ENCODE measurements at regions not wholly inside any gene's neighbourhood (a gene's known extent, or its start where the extent isn't known, plus 50 kb on each side); places are given as distances from the start of the nearest gene placed in this dataset.

- Histone ChIP-seq H2AK5ac (ENCODE audit: low read length, severe bottlenecking) (peak overlapping the region; percentile 89), H3K4ac (ENCODE audit: low read depth in 1 of 2, low read length in 2 of 2) (no peak overlapping the region), H2BK12ac (ENCODE audit: low read length in 2 of 2) (no peak overlapping the region), H4K91ac (ENCODE audit: low read length) (no peak overlapping the region), H3K4me2 (ENCODE audit: low read length, poor library complexity, severe bottlenecking) (no peak overlapping the region), H2BK120ac (ENCODE audit: low read depth, low read length) (no peak overlapping the region), H3K14ac (ENCODE audit: low read length in 2 of 2) (no peak overlapping the region), H3K36me3 (ENCODE audit: control insufficient read depth in 1 of 2, insufficient read depth in 2 of 2, low read depth in 1 of 2, low read length in 2 of 2) (no peaks in the 10 kb centered on the region), H2AFZ (ENCODE audit: low read depth, low read length) (no peak overlapping the region), H3K18ac (ENCODE audit: low read depth in 1 of 2, low read length in 2 of 2) (no peak overlapping the region), H3K9ac (ENCODE audit: low read length) (no peak overlapping the region), H3K23ac (ENCODE audit: low read length in 2 of 2) (no peak overlapping the region), H3K4me1 (ENCODE audit: control insufficient read depth, insufficient read depth, low read depth, low read length) (no peaks in the 10 kb centered on the region), H3K4me3 (ENCODE audit: insufficient read depth in 1 of 2, low read depth in 1 of 2, low read length in 2 of 2) (no peak overlapping the region), H3K27me3 (ENCODE audit: control insufficient read depth in 1 of 2, insufficient read depth in 1 of 2, low read length in 2 of 2) (no peaks in the 10 kb centered on the region), H4K8ac (ENCODE audit: low read length) (no peak overlapping the region), H2BK5ac (ENCODE audit: low read depth, low read length, poor library complexity, severe bottlenecking) (no peak overlapping the region), H2BK15ac (ENCODE audit: low read depth, poor library complexity, severe bottlenecking) (no peak overlapping the region), H3K79me1 (replicated peaks; ENCODE audit: low read length, poor library complexity, severe bottlenecking) (no peaks in the 10 kb centered on the region), H3K9me3 (ENCODE audit: control insufficient read depth, low read length) (no peaks in the 10 kb centered on the region), H3K27ac (ENCODE audit: low read length, poor library complexity, severe bottlenecking) (no peak overlapping the region)
- WGBS = no CpG with 5 or more reads among the region's 1 CpG
- DNase-seq = no peak
These were observed 440.0 kb downstream of the PDCD6IP start for GRCh38 chr3:34238407-34238806.

GRCh38 chr3:34239287-34239686 is 440.9 kb downstream of the PDCD6IP start:
- Histone ChIP-seq H3K9ac (ENCODE audit: low read length) (no peak overlapping the region), H2BK12ac (ENCODE audit: low read length in 2 of 2) (no peak overlapping the region), H3K4me2 (ENCODE audit: low read length, poor library complexity, severe bottlenecking) (no peak overlapping the region), H2AFZ (ENCODE audit: low read depth, low read length) (no peak overlapping the region), H3K4me3 (ENCODE audit: insufficient read depth in 1 of 2, low read depth in 1 of 2, low read length in 2 of 2) (no peak overlapping the region), H3K36me3 (ENCODE audit: control insufficient read depth in 1 of 2, insufficient read depth in 2 of 2, low read depth in 1 of 2, low read length in 2 of 2) (no peaks in the 10 kb centered on the region), H4K8ac (ENCODE audit: low read length) (no peak overlapping the region), H2AK5ac (ENCODE audit: low read length, severe bottlenecking) (no peak overlapping the region), H2BK120ac (ENCODE audit: low read depth, low read length) (no peak overlapping the region), H3K79me1 (replicated peaks; ENCODE audit: low read length, poor library complexity, severe bottlenecking) (no peaks in the 10 kb centered on the region), H3K4me1 (ENCODE audit: control insufficient read depth, insufficient read depth, low read depth, low read length) (no peaks in the 10 kb centered on the region), H3K4ac (ENCODE audit: low read depth in 1 of 2, low read length in 2 of 2) (no peak overlapping the region), H2BK15ac (ENCODE audit: low read depth, poor library complexity, severe bottlenecking) (no peak overlapping the region), H3K14ac (ENCODE audit: low read length in 2 of 2) (no peak overlapping the region), H3K27ac (ENCODE audit: low read length, poor library complexity, severe bottlenecking) (no peak overlapping the region), H4K91ac (ENCODE audit: low read length) (no peak overlapping the region), H2BK5ac (ENCODE audit: low read depth, low read length, poor library complexity, severe bottlenecking) (no peak overlapping the region), H3K9me3 (ENCODE audit: control insufficient read depth, low read length) (no peaks in the 10 kb centered on the region), H3K18ac (ENCODE audit: low read depth in 1 of 2, low read length in 2 of 2) (no peak overlapping the region), H3K27me3 (ENCODE audit: control insufficient read depth in 1 of 2, insufficient read depth in 1 of 2, low read length in 2 of 2) (no peaks in the 10 kb centered on the region), H3K23ac (ENCODE audit: low read length in 2 of 2) (no peak overlapping the region)
- DNase-seq = no peak
- 95% methylated on average over 3 of the region's 4 CpGs for WGBS

GRCh38 chr3:34239875-34240274 is 441.4 kb downstream of the PDCD6IP start:
- no peak overlapping the region for H3K27ac ChIP-seq (ENCODE audit: low read length, poor library complexity, severe bottlenecking)
- no peak overlapping the region for H3K14ac ChIP-seq (ENCODE audit: low read length in 2 of 2)
- DNase-seq = no peak
- no peak overlapping the region for H3K4me2 ChIP-seq (ENCODE audit: low read length, poor library complexity, severe bottlenecking)
- no peak overlapping the region for H4K91ac ChIP-seq (ENCODE audit: low read length)
- no peaks in the 10 kb centered on the region for H3K4me1 ChIP-seq (ENCODE audit: control insufficient read depth, insufficient read depth, low read depth, low read length)
- no peaks in the 10 kb centered on the region for H3K36me3 ChIP-seq (ENCODE audit: control insufficient read depth in 1 of 2, insufficient read depth in 2 of 2, low read depth in 1 of 2, low read length in 2 of 2)
- no peaks in the 10 kb centered on the region for H3K79me1 ChIP-seq (replicated peaks; ENCODE audit: low read length, poor library complexity, severe bottlenecking)
- no peak overlapping the region for H3K4me3 ChIP-seq (ENCODE audit: insufficient read depth in 1 of 2, low read depth in 1 of 2, low read length in 2 of 2)
- no peak overlapping the region for H2AK5ac ChIP-seq (ENCODE audit: low read length, severe bottlenecking)
- H3K9me3 ChIP-seq (ENCODE audit: control insufficient read depth, low read length) = no peaks in the 10 kb centered on the region
- H2BK15ac ChIP-seq (ENCODE audit: low read depth, poor library complexity, severe bottlenecking) = no peak overlapping the region
- no peak overlapping the region for H3K4ac ChIP-seq (ENCODE audit: low read depth in 1 of 2, low read length in 2 of 2)
- H3K18ac ChIP-seq (ENCODE audit: low read depth in 1 of 2, low read length in 2 of 2) = no peak overlapping the region
- H2BK12ac ChIP-seq (ENCODE audit: low read length in 2 of 2) = no peak overlapping the region
- H2BK120ac ChIP-seq (ENCODE audit: low read depth, low read length) = no peak overlapping the region
- H2BK5ac ChIP-seq (ENCODE audit: low read depth, low read length, poor library complexity, severe bottlenecking) = no peak overlapping the region
- no peak overlapping the region for H2AFZ ChIP-seq (ENCODE audit: low read depth, low read length)
- H3K23ac ChIP-seq (ENCODE audit: low read length in 2 of 2) = no peak overlapping the region
- H4K8ac ChIP-seq (ENCODE audit: low read length) = no peak overlapping the region
- H3K27me3 ChIP-seq (ENCODE audit: control insufficient read depth in 1 of 2, insufficient read depth in 1 of 2, low read length in 2 of 2) = no peaks in the 10 kb centered on the region
- no peak overlapping the region for H3K9ac ChIP-seq (ENCODE audit: low read length)

- no peaks in the 10 kb centered on the region for H3K36me3 ChIP-seq (ENCODE audit: control insufficient read depth in 1 of 2, insufficient read depth in 2 of 2, low read depth in 1 of 2, low read length in 2 of 2)
- H2AK5ac ChIP-seq (ENCODE audit: low read length, severe bottlenecking) = no peak overlapping the region
- no peak overlapping the region for H3K9ac ChIP-seq (ENCODE audit: low read length)
- H3K14ac ChIP-seq (ENCODE audit: low read length in 2 of 2) = no peak overlapping the region
- no peak overlapping the region for H2BK120ac ChIP-seq (ENCODE audit: low read depth, low read length)
- H3K4me1 ChIP-seq (ENCODE audit: control insufficient read depth, insufficient read depth, low read depth, low read length) = peaks cover 2% of the 10 kb centered on the region
- no peak overlapping the region for H3K4me3 ChIP-seq (ENCODE audit: insufficient read depth in 1 of 2, low read depth in 1 of 2, low read length in 2 of 2)
- H4K8ac ChIP-seq (ENCODE audit: low read length) = no peak overlapping the region
- no peak overlapping the region for H2BK15ac ChIP-seq (ENCODE audit: low read depth, poor library complexity, severe bottlenecking)
- WGBS = no CpG with 5 or more reads among the region's 1 CpG
- no peak for DNase-seq
- no peak overlapping the region for H3K4me2 ChIP-seq (ENCODE audit: low read length, poor library complexity, severe bottlenecking)
- H3K23ac ChIP-seq (ENCODE audit: low read length in 2 of 2) = no peak overlapping the region
- no peak overlapping the region for H3K18ac ChIP-seq (ENCODE audit: low read depth in 1 of 2, low read length in 2 of 2)
- H3K4ac ChIP-seq (ENCODE audit: low read depth in 1 of 2, low read length in 2 of 2) = no peak overlapping the region
- H3K27ac ChIP-seq (ENCODE audit: low read length, poor library complexity, severe bottlenecking) = no peak overlapping the region
- no peak overlapping the region for H2AFZ ChIP-seq (ENCODE audit: low read depth, low read length)
- H3K27me3 ChIP-seq (ENCODE audit: control insufficient read depth in 1 of 2, insufficient read depth in 1 of 2, low read length in 2 of 2) = no peaks in the 10 kb centered on the region
- H3K9me3 ChIP-seq (ENCODE audit: control insufficient read depth, low read length) = no peaks in the 10 kb centered on the region
- H4K91ac ChIP-seq (ENCODE audit: low read length) = no peak overlapping the region
- H2BK12ac ChIP-seq (ENCODE audit: low read length in 2 of 2) = no peak overlapping the region
- H3K79me1 ChIP-seq (replicated peaks; ENCODE audit: low read length, poor library complexity, severe bottlenecking) = no peaks in the 10 kb centered on the region
- no peak overlapping the region for H2BK5ac ChIP-seq (ENCODE audit: low read depth, low read length, poor library complexity, severe bottlenecking)
These were observed 449.0 kb downstream of the PDCD6IP start for GRCh38 chr3:34247401-34247800.

Measured in mesenchymal stem cell (in vitro differentiated cells and primary cell).